SK-N-SH (cell line): ENCODE measurements at regions not wholly inside any gene's neighbourhood (a gene's known extent, or its start where the extent isn't known, plus 50 kb on each side); places are given as distances from the start of the nearest gene placed in this dataset.

Experiments
- EP300 ChIP-seq, 2 experiments: IDR thresholded peaks; 2 replicates each; pipeline versions ENCODE4 v1.4.0 to v1.6.1; 2012; ENCODE audit warnings: borderline replicate concordance in 1 of 2, low read depth in 1 of 2, low read length in 1 of 2
- EZH2phosphoT487 ChIP-seq: fragments of 200-600 bp; sonication (generic); IDR thresholded peaks from 2 replicates; pipeline ENCODE4 v1.6.1; 2017; ENCODE audit warnings: low read depth, mixed run types, mild to moderate bottlenecking, antibody characterized with exemption, moderate library complexity, borderline replicate concordance
- MAX ChIP-seq: IDR thresholded peaks from 2 replicates; pipeline ENCODE4 v1.4.0; 2012; ENCODE audit warnings: low read depth
- NFIC ChIP-seq: IDR thresholded peaks from 2 replicates; pipeline ENCODE4 v1.4.0; 2012; ENCODE audit warnings: borderline replicate concordance
- POLR2AphosphoS5 ChIP-seq: IDR thresholded peaks from 2 replicates; pipeline ENCODE4 v1.6.1; 2012; ENCODE audit warnings: low read depth, low read length
- RFX5 ChIP-seq: IDR thresholded peaks from 2 replicates; pipeline ENCODE4 v1.6.1; 2012; ENCODE audit warnings: mild to moderate bottlenecking, improper control_type of control experiment, low read length
- SIN3A ChIP-seq: IDR thresholded peaks from 2 replicates; pipeline ENCODE4 v1.6.1; 2012; ENCODE audit warnings: low read depth, mild to moderate bottlenecking, low read length, moderate library complexity, borderline replicate concordance
- TCF12 ChIP-seq: IDR thresholded peaks from 2 replicates; pipeline ENCODE4 v1.4.0; 2012
- USF1 ChIP-seq: IDR thresholded peaks from 2 replicates; pipeline ENCODE4 v1.4.0; 2012; ENCODE audit warnings: low read depth, borderline replicate concordance
- YY1 ChIP-seq: IDR thresholded peaks from 2 replicates; pipeline ENCODE4 v1.4.0; 2012; ENCODE audit warnings: low read depth, mild to moderate bottlenecking
- ZBTB33 ChIP-seq: IDR thresholded peaks from 2 replicates; pipeline ENCODE4 v1.4.0; 2012; ENCODE audit warnings: low read depth, borderline replicate concordance
- TF ChIP-seq, protein P1 (sequence below): IDR thresholded peaks from 2 replicates; pipeline ENCODE4 v1.6.1; 2012; ENCODE audit warnings: mild to moderate bottlenecking, low read depth, low read length, moderate library complexity
- TF ChIP-seq, protein P2 (sequence below): fragments of 200-600 bp; sonication (generic); IDR thresholded peaks from 2 replicates; pipeline ENCODE4 v1.6.1; 2017; ENCODE audit warnings: antibody characterized with exemption, mild to moderate bottlenecking, moderate library complexity

DNA sequence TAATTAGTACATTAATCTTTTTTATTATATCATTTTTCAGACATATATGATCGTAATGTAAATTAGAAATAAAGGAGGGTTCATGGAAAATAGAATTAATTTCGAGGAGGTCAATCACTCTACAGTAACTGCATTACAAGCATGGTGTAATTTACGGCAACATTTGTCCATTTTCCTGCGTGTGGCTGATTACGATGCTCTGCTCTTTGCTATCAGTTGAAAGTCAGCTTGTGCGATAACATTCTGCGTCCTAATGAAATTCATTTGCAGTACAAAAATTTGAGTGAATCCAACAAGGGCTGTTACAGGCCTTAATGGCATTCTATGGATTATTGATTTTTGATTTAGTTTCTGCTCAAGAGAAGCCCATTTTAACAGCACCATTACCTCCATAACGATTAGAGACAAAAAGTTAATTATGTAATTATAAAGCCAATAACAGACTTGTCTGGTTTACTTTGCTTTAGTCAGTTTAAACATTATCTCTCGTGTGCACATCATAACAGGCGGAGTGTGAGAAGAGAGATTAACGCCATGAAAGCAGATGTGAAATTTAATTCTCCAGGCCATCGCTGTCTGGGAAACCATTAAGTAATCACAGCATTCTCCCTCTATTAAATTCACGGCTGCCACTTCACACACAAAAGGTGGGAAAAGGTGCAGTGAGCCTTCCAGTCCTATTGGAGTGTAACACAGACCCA is 256.4 kb upstream of the IRX3 start:
- TF ChIP-seq MAX (no peak), ZBTB33 (no peak), POLR2AphosphoS5 (no peak), TCF12 (no peak), YY1 (no peak), EP300 (IDR thresholded peaks at IDR 0.05; ENCODE audit: borderline replicate concordance in 1 of 2, low read depth in 1 of 2, low read length in 1 of 2) (peak in 1 of 2 experiments; percentile 73; a peak in 2 of 4 replicates), RFX5 (no peak), EZH2phosphoT487 (no peak), NFIC (no peak), SIN3A (no peak), USF1 (no peak)
- TF ChIP-seq, protein P1, sequence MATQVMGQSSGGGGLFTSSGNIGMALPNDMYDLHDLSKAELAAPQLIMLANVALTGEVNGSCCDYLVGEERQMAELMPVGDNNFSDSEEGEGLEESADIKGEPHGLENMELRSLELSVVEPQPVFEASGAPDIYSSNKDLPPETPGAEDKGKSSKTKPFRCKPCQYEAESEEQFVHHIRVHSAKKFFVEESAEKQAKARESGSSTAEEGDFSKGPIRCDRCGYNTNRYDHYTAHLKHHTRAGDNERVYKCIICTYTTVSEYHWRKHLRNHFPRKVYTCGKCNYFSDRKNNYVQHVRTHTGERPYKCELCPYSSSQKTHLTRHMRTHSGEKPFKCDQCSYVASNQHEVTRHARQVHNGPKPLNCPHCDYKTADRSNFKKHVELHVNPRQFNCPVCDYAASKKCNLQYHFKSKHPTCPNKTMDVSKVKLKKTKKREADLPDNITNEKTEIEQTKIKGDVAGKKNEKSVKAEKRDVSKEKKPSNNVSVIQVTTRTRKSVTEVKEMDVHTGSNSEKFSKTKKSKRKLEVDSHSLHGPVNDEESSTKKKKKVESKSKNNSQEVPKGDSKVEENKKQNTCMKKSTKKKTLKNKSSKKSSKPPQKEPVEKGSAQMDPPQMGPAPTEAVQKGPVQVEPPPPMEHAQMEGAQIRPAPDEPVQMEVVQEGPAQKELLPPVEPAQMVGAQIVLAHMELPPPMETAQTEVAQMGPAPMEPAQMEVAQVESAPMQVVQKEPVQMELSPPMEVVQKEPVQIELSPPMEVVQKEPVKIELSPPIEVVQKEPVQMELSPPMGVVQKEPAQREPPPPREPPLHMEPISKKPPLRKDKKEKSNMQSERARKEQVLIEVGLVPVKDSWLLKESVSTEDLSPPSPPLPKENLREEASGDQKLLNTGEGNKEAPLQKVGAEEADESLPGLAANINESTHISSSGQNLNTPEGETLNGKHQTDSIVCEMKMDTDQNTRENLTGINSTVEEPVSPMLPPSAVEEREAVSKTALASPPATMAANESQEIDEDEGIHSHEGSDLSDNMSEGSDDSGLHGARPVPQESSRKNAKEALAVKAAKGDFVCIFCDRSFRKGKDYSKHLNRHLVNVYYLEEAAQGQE: no peak
- TF ChIP-seq, protein P2, sequence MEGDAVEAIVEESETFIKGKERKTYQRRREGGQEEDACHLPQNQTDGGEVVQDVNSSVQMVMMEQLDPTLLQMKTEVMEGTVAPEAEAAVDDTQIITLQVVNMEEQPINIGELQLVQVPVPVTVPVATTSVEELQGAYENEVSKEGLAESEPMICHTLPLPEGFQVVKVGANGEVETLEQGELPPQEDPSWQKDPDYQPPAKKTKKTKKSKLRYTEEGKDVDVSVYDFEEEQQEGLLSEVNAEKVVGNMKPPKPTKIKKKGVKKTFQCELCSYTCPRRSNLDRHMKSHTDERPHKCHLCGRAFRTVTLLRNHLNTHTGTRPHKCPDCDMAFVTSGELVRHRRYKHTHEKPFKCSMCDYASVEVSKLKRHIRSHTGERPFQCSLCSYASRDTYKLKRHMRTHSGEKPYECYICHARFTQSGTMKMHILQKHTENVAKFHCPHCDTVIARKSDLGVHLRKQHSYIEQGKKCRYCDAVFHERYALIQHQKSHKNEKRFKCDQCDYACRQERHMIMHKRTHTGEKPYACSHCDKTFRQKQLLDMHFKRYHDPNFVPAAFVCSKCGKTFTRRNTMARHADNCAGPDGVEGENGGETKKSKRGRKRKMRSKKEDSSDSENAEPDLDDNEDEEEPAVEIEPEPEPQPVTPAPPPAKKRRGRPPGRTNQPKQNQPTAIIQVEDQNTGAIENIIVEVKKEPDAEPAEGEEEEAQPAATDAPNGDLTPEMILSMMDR: no peak
